ENCODE measurements at regions not wholly inside any gene's neighbourhood (a gene's known extent, or its start where the extent isn't known, plus 50 kb on each side); places are given as distances from the start of the nearest gene placed in this dataset.

DNA sequence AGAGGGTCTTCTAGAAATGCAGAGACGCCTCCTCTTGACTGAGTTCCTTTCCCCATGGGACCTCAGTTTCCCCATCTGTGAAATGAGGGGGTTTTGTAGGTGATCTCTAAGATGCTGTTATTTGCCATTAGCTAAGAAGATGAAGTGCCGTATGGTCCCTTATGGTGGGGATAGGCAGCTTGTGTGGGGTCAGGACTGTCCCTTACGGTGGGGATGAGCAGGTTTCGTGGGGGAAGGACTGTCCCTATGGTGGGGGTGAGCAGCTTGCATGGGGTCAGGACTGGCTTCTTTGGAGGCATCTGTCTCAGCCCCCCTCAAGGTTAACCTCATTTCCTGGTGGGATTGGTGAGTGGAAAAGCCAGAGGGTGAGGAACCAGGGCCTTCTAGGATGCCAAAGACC is 148.3 kb upstream of the GPR26 start:
- TF ChIP-seq, protein P1, sequence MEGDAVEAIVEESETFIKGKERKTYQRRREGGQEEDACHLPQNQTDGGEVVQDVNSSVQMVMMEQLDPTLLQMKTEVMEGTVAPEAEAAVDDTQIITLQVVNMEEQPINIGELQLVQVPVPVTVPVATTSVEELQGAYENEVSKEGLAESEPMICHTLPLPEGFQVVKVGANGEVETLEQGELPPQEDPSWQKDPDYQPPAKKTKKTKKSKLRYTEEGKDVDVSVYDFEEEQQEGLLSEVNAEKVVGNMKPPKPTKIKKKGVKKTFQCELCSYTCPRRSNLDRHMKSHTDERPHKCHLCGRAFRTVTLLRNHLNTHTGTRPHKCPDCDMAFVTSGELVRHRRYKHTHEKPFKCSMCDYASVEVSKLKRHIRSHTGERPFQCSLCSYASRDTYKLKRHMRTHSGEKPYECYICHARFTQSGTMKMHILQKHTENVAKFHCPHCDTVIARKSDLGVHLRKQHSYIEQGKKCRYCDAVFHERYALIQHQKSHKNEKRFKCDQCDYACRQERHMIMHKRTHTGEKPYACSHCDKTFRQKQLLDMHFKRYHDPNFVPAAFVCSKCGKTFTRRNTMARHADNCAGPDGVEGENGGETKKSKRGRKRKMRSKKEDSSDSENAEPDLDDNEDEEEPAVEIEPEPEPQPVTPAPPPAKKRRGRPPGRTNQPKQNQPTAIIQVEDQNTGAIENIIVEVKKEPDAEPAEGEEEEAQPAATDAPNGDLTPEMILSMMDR (IDR thresholded peaks at IDR 0.05), result no peak
- no peak for TF ChIP-seq POLR2A (IDR thresholded peaks at IDR 0.05)
